RWPE1 (cell line): ENCODE measurements at regions not wholly inside any gene's neighbourhood (a gene's known extent, or its start where the extent isn't known, plus 50 kb on each side); places are given as distances from the start of the nearest gene placed in this dataset.

Source experiments
- CTCF ChIA-PET: fragments of 350-600 bp; sonication (Branson Sonifier 250); formaldehyde crosslinking; extraction: SDS; loops from one replicate; lab custom pipeline; 2021; lab: Yijun Ruan, JAX
- POLR2A ChIA-PET: fragments of 400-600 bp; formaldehyde crosslinking; extraction: SDS; loops from one replicate; lab custom pipeline; 2020; ENCODE audit warnings: antibody characterized with exemption; ENCODE audit not compliant: low non-redundant PET; lab: Yijun Ruan, JAX
- DNase-seq: peaks from one replicate; pipeline ENCODE4 v3.0.0; 2012; ENCODE audit warnings: low spot score
- H3K27ac ChIP-seq: fragments of 450-650 bp; 2 replicates; pipeline ENCODE4 v1.5.1; 2017
- CTCF ChIP-seq: fragments of 450-650 bp; conservative IDR thresholded peaks from 2 replicates; pipeline ENCODE4 v1.5.1; 2017; ENCODE audit warnings: low read depth, mild to moderate bottlenecking

DNA sequence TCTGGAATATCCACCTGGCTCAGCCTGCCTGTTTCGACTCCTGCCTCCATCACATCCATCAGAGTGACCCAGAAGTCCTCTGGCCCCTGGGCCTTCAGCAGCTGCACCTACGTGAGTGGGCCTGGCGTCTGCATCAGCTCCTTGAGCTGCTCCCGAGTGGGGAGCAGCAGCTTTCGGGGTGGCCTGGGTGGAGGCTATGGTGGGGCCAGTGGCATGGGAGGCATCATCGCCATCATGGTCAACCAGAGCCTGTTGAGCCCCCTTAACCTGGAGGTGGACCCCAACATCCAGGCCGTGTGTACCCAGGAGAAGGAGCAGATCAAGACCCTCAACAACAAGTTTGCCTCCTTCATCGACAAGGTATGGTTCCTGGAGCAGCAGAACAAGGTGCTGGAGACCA lies 83.0 kb downstream of the SEC61B start:
- TF ChIP-seq CTCF: no peak
- POLR2A ChIA-PET: no interaction called here
- CTCF ChIA-PET: no interaction called here

GRCh38 chr9:99305820-99306811 lies 84.0 kb downstream of the SEC61B start:
- no peak for TF ChIP-seq CTCF
- ChIA-PET CTCF (no interaction called here), POLR2A (no interaction called here)
- DNase-seq: no peak
- no peak overlapping the region for H3K27ac ChIP-seq

More for the DNA sequence above, 83.0 kb downstream of the SEC61B start:
- no peak for DNase-seq
- H3K27ac ChIP-seq: no peak overlapping the region

DNA sequence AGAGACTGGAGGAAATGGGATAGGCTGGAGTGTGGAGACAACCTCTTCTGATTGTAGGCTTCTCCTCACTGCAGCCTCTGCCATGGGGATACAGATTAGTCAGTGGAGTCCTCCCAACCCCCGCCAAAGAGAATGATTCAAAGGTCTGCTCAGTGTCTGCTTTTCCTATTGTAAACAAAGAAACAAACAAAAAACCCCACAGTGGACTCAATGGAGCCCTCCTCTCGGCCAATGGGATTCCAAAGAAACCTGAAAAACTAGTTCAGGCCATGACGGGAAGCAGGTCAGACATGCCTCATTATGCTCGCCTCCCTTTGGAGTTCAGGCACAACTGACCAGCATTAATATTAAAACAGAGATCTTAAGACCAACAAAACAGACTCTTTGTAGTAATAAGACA lies 85.8 kb downstream of the SEC61B start:
- H3K27ac ChIP-seq: no peak overlapping the region
- ChIA-PET CTCF (no interaction called here), POLR2A (no interaction called here)
- DNase-seq: no peak
- TF ChIP-seq CTCF: no peak

DNA sequence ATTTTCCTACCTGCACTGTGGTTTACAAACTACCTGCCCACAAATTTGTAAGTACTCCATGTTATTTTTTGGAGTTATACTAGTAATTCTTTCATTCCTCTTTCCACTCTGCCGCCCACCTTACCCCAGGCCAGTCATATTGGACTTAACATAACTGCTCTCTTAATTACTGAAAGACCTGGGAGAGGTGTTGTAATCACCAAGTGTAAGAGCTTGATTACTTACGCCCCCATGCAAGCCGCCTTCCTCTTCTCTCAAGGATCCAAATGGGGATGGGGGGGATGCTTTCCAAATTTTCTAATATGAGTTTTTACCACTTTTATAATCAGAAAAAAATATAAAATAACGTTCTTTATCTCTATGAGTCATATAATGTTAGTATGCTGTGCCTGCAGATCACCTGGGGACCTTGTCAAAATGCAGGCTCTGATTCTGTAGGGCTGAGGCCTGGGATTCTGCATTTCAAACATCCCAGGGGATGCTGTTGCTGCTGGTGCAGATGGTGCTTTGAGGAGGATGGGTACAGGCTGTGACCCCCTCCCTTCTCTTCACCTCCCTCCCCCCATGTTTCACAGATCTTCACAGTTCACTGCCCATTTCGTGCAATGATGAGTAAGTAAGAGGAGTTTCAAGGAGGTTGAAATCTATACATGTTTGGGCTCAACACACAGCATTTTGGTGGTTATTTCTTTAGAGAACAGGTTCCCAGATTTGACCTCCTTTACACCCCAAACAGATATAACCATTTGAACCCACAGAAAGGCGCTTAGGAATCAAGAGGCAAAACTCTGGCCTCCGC lies 87.3 kb downstream of the SEC61B start:
- H3K27ac ChIP-seq: no peak overlapping the region
- ChIA-PET POLR2A (no interaction called here), CTCF (no interaction called here)
- no peak for DNase-seq
- TF ChIP-seq CTCF: no peak

DNA sequence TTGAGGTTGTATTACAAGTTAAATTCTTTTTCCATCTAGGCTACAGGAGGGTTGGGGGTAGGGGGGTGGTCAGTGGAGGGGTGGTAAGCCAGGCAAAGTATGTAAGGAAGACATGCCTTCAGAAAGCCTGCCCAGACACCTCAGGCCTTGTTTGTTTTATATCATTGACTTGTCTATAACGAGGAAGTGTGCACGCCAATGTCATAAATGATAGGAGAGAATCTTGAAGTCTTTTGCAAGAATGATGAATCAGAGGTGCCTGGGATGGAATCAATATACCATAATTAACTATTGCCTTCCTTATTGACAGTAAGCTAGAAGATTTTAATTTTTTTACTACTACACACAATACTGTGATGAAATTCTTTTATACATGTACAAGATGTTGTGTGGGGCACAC lies 90.7 kb downstream of the SEC61B start:
- TF ChIP-seq CTCF: no peak
- CTCF ChIA-PET: no interaction called here
- POLR2A ChIA-PET: no interaction called here
- H3K27ac ChIP-seq: no peak overlapping the region
- DNase-seq: no peak

DNA sequence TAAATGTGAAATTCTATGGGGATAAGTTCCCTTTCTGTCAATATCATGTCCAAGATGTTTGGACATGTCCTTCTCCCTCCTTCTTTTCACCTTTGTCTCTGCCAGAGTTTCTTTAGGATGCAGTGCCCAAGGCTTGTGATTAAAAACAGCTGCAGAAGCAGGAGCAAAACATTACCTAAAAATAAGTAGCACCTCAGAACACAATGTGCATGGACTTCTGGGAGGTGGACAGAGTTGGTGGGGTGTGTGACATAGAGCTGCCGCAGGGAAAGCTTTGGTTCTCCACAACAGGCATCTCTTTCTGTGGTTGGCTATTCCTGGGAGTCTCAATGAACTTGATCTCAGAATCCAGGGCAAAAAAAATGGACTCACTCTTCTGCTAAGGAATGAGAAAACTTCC lies 97.0 kb downstream of the SEC61B start:
- ChIA-PET POLR2A (no interaction called here), CTCF (no interaction called here)
- no peak for TF ChIP-seq CTCF
- no peak for DNase-seq
- no peak overlapping the region for H3K27ac ChIP-seq
